GM23338 (cell line): ENCODE measurements at regions not wholly inside any gene's neighbourhood (a gene's known extent, or its start where the extent isn't known, plus 50 kb on each side); places are given as distances from the start of the nearest gene placed in this dataset.

Source experiments
- ATAC-seq: fragments of 200-7000 bp; cut with Tn5 transposase; 3 replicates; pipeline ENCODE4 v1.9.1; 2020
- DNase-seq: peaks from one replicate; pipeline ENCODE4 v3.0.0-alpha.2; 2015; ENCODE audit warnings: low spot score
- H2AFZ ChIP-seq: fragments of 200-600 bp; sonication (generic); 2 replicates; pipeline ENCODE4 v1.8.0; 2016; ENCODE audit warnings: antibody characterized with exemption, mild to moderate bottlenecking, moderate library complexity
- H3F3A ChIP-seq: fragments of 200-600 bp; sonication (generic); replicated peaks from 2 replicates; pipeline ENCODE4 v1.8.0; 2017; ENCODE audit warnings: antibody characterized with exemption, mixed run types, low read depth
- H3K27ac ChIP-seq: fragments of 200-600 bp; sonication (generic); 2 replicates; pipeline ENCODE4 v1.6.1; 2016; ENCODE audit warnings: low read depth
- H3K27me3 ChIP-seq: fragments of 200-600 bp; sonication (generic); 2 replicates; pipeline ENCODE4 v1.8.0; 2016; ENCODE audit warnings: mild to moderate bottlenecking, mixed run types, moderate library complexity; ENCODE audit not compliant: insufficient read depth
- H3K36me3 ChIP-seq: fragments of 200-600 bp; sonication (generic); 2 replicates; pipeline ENCODE4 v1.8.0; 2016; ENCODE audit warnings: mild to moderate bottlenecking; ENCODE audit not compliant: insufficient read depth
- H3K4me1 ChIP-seq: fragments of 200-600 bp; sonication (generic); 2 replicates; pipeline ENCODE4 v1.8.0; 2016; ENCODE audit warnings: mild to moderate bottlenecking, moderate library complexity; ENCODE audit not compliant: insufficient read depth
- H3K4me2 ChIP-seq: fragments of 200-600 bp; sonication (generic); 2 replicates; pipeline ENCODE4 v1.7.1; 2017; ENCODE audit warnings: mixed run types
- H3K4me3 ChIP-seq: fragments of 200-600 bp; sonication (generic); 2 replicates; pipeline ENCODE4 v1.6.1; 2016; ENCODE audit warnings: mixed run types
- H3K79me2 ChIP-seq: fragments of 200-600 bp; sonication (generic); replicated peaks from 2 replicates; pipeline ENCODE4 v1.8.0; 2017; ENCODE audit warnings: mild to moderate bottlenecking; ENCODE audit not compliant: insufficient read depth
- H3K9me2 ChIP-seq: fragments of 200-600 bp; sonication (generic); 2 replicates; pipeline ENCODE4 v1.8.0; 2017; ENCODE audit not compliant: insufficient read depth
- H4K20me1 ChIP-seq: fragments of 200-600 bp; sonication (generic); replicated peaks from 2 replicates; pipeline ENCODE4 v1.8.0; 2017; ENCODE audit warnings: mild to moderate bottlenecking; ENCODE audit not compliant: insufficient read depth
- H3K27ac Mint-ChIP-seq: 2 replicates; pipeline ENCODE4 v1.8.0; 2020; ENCODE audit warnings: inconsistent platforms, mild to moderate bottlenecking, moderate library complexity, mixed read lengths
- H3K27me3 Mint-ChIP-seq: 3 replicates; pipeline ENCODE4 v1.8.0; 2022; ENCODE audit warnings: low read depth, mild to moderate bottlenecking, moderate library complexity, mixed read lengths, inconsistent platforms; ENCODE audit not compliant: insufficient read depth, poor library complexity
- H3K36me3 Mint-ChIP-seq: 3 replicates; pipeline ENCODE4 v1.8.0; 2021; ENCODE audit warnings: low read depth, mild to moderate bottlenecking, inconsistent platforms, moderate library complexity, mixed read lengths
- H3K4me1 Mint-ChIP-seq: 3 replicates; pipeline ENCODE4 v1.8.0; 2020; ENCODE audit warnings: mild to moderate bottlenecking, inconsistent platforms, mixed read lengths
- H3K4me3 Mint-ChIP-seq: 3 replicates; pipeline ENCODE4 v1.8.0; 2021; ENCODE audit warnings: moderate library complexity, mild to moderate bottlenecking, inconsistent platforms, mixed read lengths
- H3K9me3 Mint-ChIP-seq: 3 replicates; pipeline ENCODE4 v1.8.0; 2020; ENCODE audit warnings: moderate library complexity, mild to moderate bottlenecking, inconsistent platforms, mixed read lengths
- EZH2phosphoT487 ChIP-seq: fragments of 200-600 bp; sonication (generic); IDR thresholded peaks from one replicate; pipeline ENCODE4 v1.8.1; 2018; ENCODE audit warnings: antibody characterized with exemption; ENCODE audit not compliant: unreplicated experiment
- NANOG ChIP-seq: IDR thresholded peaks from 2 replicates; pipeline ENCODE4 v1.6.1; 2016; ENCODE audit warnings: antibody characterized with exemption, borderline replicate concordance
- ZNF114 ChIP-seq: fragments of 250-450 bp; sonication (Bioruptor Pico); IDR thresholded peaks from 2 replicates; pipeline ENCODE4 v1.5.0; 2020; ENCODE audit warnings: mild to moderate bottlenecking, moderate library complexity
- ZNF331 ChIP-seq: fragments of 250-450 bp; sonication (Bioruptor Pico); IDR thresholded peaks from 2 replicates; pipeline ENCODE4 v1.5.0; 2020; ENCODE audit warnings: low read depth, mild to moderate bottlenecking, moderate library complexity
- ZNF462 ChIP-seq: fragments of 250-450 bp; sonication (Bioruptor Pico); IDR thresholded peaks from 2 replicates; pipeline ENCODE4 v1.5.0; 2020; ENCODE audit warnings: mild to moderate bottlenecking, moderate library complexity

GRCh38 chr2:167817908-167818307 lies 429.5 kb downstream of the STK39 start:
- TF ChIP-seq NANOG (no peak), ZNF331 (CRISPR knock-in tag) (no peak), ZNF462 (no peak)
- no peak overlapping the region for H2AFZ ChIP-seq
- H4K20me1 ChIP-seq = no peaks in the 10 kb centered on the region
- DNase-seq = no peak
- no peak overlapping the region for H3K27ac ChIP-seq
- no peaks in the 10 kb centered on the region for H3K27me3 ChIP-seq
- H3K27me3 Mint-ChIP-seq = peaks cover 1% of the 10 kb centered on the region
- no peak overlapping the region for H3K27ac Mint-ChIP-seq
- no peaks in the 10 kb centered on the region for H3K4me1 Mint-ChIP-seq
- H3F3A ChIP-seq = 0 out of 2 replicates have a peak, but pooled peaks cover 3% of the 10 kb centered on the region
- H3K36me3 ChIP-seq = no peaks in the 10 kb centered on the region
- no peaks in the 10 kb centered on the region for H3K9me3 Mint-ChIP-seq
- H3K79me2 ChIP-seq = no peaks in the 10 kb centered on the region
- no peaks in the 10 kb centered on the region for H3K9me2 ChIP-seq
- peaks cover 29% of the 10 kb centered on the region for H3K36me3 Mint-ChIP-seq
- no peak overlapping the region for H3K4me2 ChIP-seq
- H3K4me1 ChIP-seq = no peaks in the 10 kb centered on the region
- H3K4me3 Mint-ChIP-seq = no peak overlapping the region
- no peak overlapping the region for H3K4me3 ChIP-seq
- ATAC-seq = no peak

GRCh38 chr2:167817422-167817821 lies 430.0 kb downstream of the STK39 start:
- no peak overlapping the region for H3K4me3 Mint-ChIP-seq
- no peaks in the 10 kb centered on the region for H3K4me1 Mint-ChIP-seq
- H3K9me2 ChIP-seq = no peaks in the 10 kb centered on the region
- ATAC-seq = no peak
- H3K27ac Mint-ChIP-seq = no peak overlapping the region
- H3K36me3 Mint-ChIP-seq = peaks cover 25% of the 10 kb centered on the region
- H2AFZ ChIP-seq = no peak overlapping the region
- no peak overlapping the region for H3K27ac ChIP-seq
- no peaks in the 10 kb centered on the region for H3K9me3 Mint-ChIP-seq
- H3K36me3 ChIP-seq = no peaks in the 10 kb centered on the region
- no peak overlapping the region for H3K4me3 ChIP-seq
- H3K4me2 ChIP-seq = no peak overlapping the region
- H3K79me2 ChIP-seq = no peaks in the 10 kb centered on the region
- no peak for DNase-seq
- 0 out of 2 replicates have a peak, but pooled peaks cover 3% of the 10 kb centered on the region for H3F3A ChIP-seq
- H3K27me3 ChIP-seq = no peaks in the 10 kb centered on the region
- H4K20me1 ChIP-seq = no peaks in the 10 kb centered on the region
- peaks cover 1% of the 10 kb centered on the region for H3K27me3 Mint-ChIP-seq
- no peaks in the 10 kb centered on the region for H3K4me1 ChIP-seq
- TF ChIP-seq ZNF462 (no peak), ZNF114 (CRISPR knock-in tag) (no peak), ZNF331 (CRISPR knock-in tag) (no peak), EZH2phosphoT487 (no peak), NANOG (no peak)
